ENCODE measurements at regions not wholly inside any gene's neighbourhood (a gene's known extent, or its start where the extent isn't known, plus 50 kb on each side); places are given as distances from the start of the nearest gene placed in this dataset.

- no peak for TF ChIP-seq CTCF (IDR thresholded peaks at IDR 0.05; ENCODE audit: low read depth, low read length, poor library complexity, severe bottlenecking)
- TF ChIP-seq EZH2phosphoT487 (IDR thresholded peaks at IDR 0.05; ENCODE audit: borderline replicate concordance, low read length): no peak
Observed at GRCh38 chr1:166283600-166283999, 116.8 kb upstream of the FAM78B start.
